ENCODE measurements at regions not wholly inside any gene's neighbourhood (a gene's known extent, or its start where the extent isn't known, plus 50 kb on each side); places are given as distances from the start of the nearest gene placed in this dataset.

DNA sequence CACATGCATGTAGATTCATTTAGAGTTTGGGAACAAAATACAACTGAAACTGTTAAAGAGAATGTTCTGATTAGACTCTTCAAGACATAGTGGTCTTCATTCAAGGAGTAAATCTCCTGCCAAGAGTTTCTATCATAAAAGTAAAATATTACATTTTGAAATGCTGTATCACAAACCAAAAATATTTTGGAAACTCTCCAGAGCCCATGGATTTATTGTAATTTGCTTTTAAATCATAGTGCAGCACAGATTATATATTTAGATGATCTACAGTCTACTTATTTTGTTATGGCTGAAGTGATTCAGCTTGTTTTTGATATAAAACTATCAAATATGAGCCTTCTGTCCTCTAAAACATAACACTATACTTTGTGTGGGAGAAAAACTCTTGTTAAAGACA is 105.3 kb downstream of the DISP1 start:
- H3K27ac ChIP-seq (ENCODE audit: low read depth in 1 of 2, low read length in 2 of 2), result no peak overlapping the region
- H3K36me3 ChIP-seq (ENCODE audit: control insufficient read depth in 4 of 4, insufficient read depth in 3 of 4, low read depth in 1 of 4, low read length in 3 of 4), result no peaks in the 10 kb centered on the region
- DNase-seq (ENCODE audit: low spot score), result no peak
- TF ChIP-seq ATF3 (IDR thresholded peaks at IDR 0.05) (no peak), NR2F2 (IDR thresholded peaks at IDR 0.05) (no peak), FOXA1 (IDR thresholded peaks at IDR 0.05) (no peak), EGR1 (IDR thresholded peaks at IDR 0.05; ENCODE audit: low read depth in 2 of 2) (no peak), GABPA (IDR thresholded peaks at IDR 0.05 in 1 of 2, conservative IDR thresholded peaks at IDR 0.05 in 1 of 2) (no peak), MAX (IDR thresholded peaks at IDR 0.05) (no peak), RXRA (IDR thresholded peaks at IDR 0.05) (no peak), CTCF (IDR thresholded peaks at IDR 0.05; ENCODE audit: low read depth, low read length, missing input control) (no peak), RAD21 (IDR thresholded peaks at IDR 0.05) (no peak), YY1 (IDR thresholded peaks at IDR 0.05) (no peak), TAF1 (conservative IDR thresholded peaks at IDR 0.05) (no peak), HNF4G (IDR thresholded peaks at IDR 0.05) (no peak), SP1 (IDR thresholded peaks at IDR 0.05) (no peak), FOXA2 (IDR thresholded peaks at IDR 0.05) (no peak), HNF4A (conservative IDR thresholded peaks at IDR 0.05) (no peak), JUND (IDR thresholded peaks at IDR 0.05) (no peak)
- TF ChIP-seq, protein P1, sequence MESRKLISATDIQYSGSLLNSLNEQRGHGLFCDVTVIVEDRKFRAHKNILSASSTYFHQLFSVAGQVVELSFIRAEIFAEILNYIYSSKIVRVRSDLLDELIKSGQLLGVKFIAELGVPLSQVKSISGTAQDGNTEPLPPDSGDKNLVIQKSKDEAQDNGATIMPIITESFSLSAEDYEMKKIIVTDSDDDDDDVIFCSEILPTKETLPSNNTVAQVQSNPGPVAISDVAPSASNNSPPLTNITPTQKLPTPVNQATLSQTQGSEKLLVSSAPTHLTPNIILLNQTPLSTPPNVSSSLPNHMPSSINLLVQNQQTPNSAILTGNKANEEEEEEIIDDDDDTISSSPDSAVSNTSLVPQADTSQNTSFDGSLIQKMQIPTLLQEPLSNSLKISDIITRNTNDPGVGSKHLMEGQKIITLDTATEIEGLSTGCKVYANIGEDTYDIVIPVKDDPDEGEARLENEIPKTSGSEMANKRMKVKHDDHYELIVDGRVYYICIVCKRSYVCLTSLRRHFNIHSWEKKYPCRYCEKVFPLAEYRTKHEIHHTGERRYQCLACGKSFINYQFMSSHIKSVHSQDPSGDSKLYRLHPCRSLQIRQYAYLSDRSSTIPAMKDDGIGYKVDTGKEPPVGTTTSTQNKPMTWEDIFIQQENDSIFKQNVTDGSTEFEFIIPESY (IDR thresholded peaks at IDR 0.05), result no peak
- TF ChIP-seq, protein P2, sequence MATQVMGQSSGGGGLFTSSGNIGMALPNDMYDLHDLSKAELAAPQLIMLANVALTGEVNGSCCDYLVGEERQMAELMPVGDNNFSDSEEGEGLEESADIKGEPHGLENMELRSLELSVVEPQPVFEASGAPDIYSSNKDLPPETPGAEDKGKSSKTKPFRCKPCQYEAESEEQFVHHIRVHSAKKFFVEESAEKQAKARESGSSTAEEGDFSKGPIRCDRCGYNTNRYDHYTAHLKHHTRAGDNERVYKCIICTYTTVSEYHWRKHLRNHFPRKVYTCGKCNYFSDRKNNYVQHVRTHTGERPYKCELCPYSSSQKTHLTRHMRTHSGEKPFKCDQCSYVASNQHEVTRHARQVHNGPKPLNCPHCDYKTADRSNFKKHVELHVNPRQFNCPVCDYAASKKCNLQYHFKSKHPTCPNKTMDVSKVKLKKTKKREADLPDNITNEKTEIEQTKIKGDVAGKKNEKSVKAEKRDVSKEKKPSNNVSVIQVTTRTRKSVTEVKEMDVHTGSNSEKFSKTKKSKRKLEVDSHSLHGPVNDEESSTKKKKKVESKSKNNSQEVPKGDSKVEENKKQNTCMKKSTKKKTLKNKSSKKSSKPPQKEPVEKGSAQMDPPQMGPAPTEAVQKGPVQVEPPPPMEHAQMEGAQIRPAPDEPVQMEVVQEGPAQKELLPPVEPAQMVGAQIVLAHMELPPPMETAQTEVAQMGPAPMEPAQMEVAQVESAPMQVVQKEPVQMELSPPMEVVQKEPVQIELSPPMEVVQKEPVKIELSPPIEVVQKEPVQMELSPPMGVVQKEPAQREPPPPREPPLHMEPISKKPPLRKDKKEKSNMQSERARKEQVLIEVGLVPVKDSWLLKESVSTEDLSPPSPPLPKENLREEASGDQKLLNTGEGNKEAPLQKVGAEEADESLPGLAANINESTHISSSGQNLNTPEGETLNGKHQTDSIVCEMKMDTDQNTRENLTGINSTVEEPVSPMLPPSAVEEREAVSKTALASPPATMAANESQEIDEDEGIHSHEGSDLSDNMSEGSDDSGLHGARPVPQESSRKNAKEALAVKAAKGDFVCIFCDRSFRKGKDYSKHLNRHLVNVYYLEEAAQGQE (IDR thresholded peaks at IDR 0.05), result no peak
- peaks cover 0 to 1% (median 0%) of the 10 kb centered on the region in 4 donors for H3K4me1 ChIP-seq (ENCODE audit: control insufficient read depth in 4 of 4, insufficient read depth in 4 of 4, low read length in 3 of 4)
- H3K27me3 ChIP-seq (ENCODE audit: control insufficient read depth in 4 of 4, insufficient read depth in 4 of 4, low read length in 3 of 4), result no peaks in the 10 kb centered on the region
- H3K4me3 ChIP-seq (ENCODE audit: low read depth in 1 of 3, low read length in 3 of 3), result no peak overlapping the region
- H3K9ac ChIP-seq (ENCODE audit: low read depth in 1 of 2, low read length in 2 of 2), result no peak overlapping the region
- peaks cover 0 to 7% (median 1%) of the 10 kb centered on the region in 4 donors for H3K9me3 ChIP-seq (ENCODE audit: control insufficient read depth in 4 of 4, low read length in 3 of 4)
